Kidney tubule cell (primary cell): ENCODE measurements at regions not wholly inside any gene's neighbourhood (a gene's known extent, or its start where the extent isn't known, plus 50 kb on each side); places are given as distances from the start of the nearest gene placed in this dataset.
A peak's percentile ranks its signal among the peaks of the same experiment; 100 is the strongest.

Experiments
- DNase-seq: peaks from one replicate; pipeline ENCODE4 v3.0.0-alpha.2; 2018; ENCODE audit warnings: low spot score

GRCh38 chr1:82880506-82880905 is 1079.8 kb downstream of the ADGRL2 start:
- DNase-seq = peak; percentile 4

GRCh38 chr1:82879701-82880305 is 1079.1 kb downstream of the ADGRL2 start:
- DNase-seq = no peak

- DNase-seq = no peak
These were observed 1074.4 kb downstream of the ADGRL2 start for GRCh38 chr1:82875170-82875569.

GRCh38 chr1:82874041-82874440 is 1073.3 kb downstream of the ADGRL2 start:
- DNase-seq = no peak

- no peak for DNase-seq
These were observed 1069.6 kb downstream of the ADGRL2 start for GRCh38 chr1:82870332-82870731.

- no peak for DNase-seq
These were observed 1067.0 kb downstream of the ADGRL2 start for GRCh38 chr1:82867781-82868180.

- DNase-seq = no peak
These were observed 1061.0 kb downstream of the ADGRL2 start for GRCh38 chr1:82861749-82862148.

- DNase-seq = no peak
These were observed 1057.3 kb downstream of the ADGRL2 start for GRCh38 chr1:82858031-82858430.

GRCh38 chr1:82849460-82849859 is 1048.7 kb downstream of the ADGRL2 start:
- DNase-seq = peak; percentile 1

- DNase-seq = no peak
These were observed 1047.3 kb downstream of the ADGRL2 start for GRCh38 chr1:82848043-82848442.

- no peak for DNase-seq
These were observed 1045.1 kb downstream of the ADGRL2 start for GRCh38 chr1:82845866-82846265.

GRCh38 chr1:82844911-82845827 is 1044.4 kb downstream of the ADGRL2 start:
- DNase-seq = no peak

- DNase-seq = no peak
These were observed 1043.7 kb downstream of the ADGRL2 start for GRCh38 chr1:82844447-82844846.

- no peak for DNase-seq
These were observed 1043.1 kb downstream of the ADGRL2 start for GRCh38 chr1:82843876-82844275.

GRCh38 chr1:82840192-82840591 is 1039.5 kb downstream of the ADGRL2 start:
- no peak for DNase-seq

- peak; percentile 87 for DNase-seq
These were observed 1037.2 kb downstream of the ADGRL2 start for GRCh38 chr1:82837766-82838465.

- no peak for DNase-seq
These were observed 1036.4 kb downstream of the ADGRL2 start for GRCh38 chr1:82836973-82837680.

- no peak for DNase-seq
These were observed 1035.7 kb downstream of the ADGRL2 start for GRCh38 chr1:82836213-82836972.

GRCh38 chr1:82830690-82831380 is 1030.1 kb downstream of the ADGRL2 start:
- no peak for DNase-seq

- DNase-seq = no peak
These were observed 1028.8 kb downstream of the ADGRL2 start for GRCh38 chr1:82829527-82829926.

- no peak for DNase-seq
These were observed 1023.1 kb downstream of the ADGRL2 start for GRCh38 chr1:82823876-82824275.
